HepG2 (cell line): ENCODE measurements at regions not wholly inside any gene's neighbourhood (a gene's known extent, or its start where the extent isn't known, plus 50 kb on each side); places are given as distances from the start of the nearest gene placed in this dataset.

Source experiments
- ATAC-seq: fragments of 200-7000 bp; cut with Tn5 transposase; 3 replicates; pipeline ENCODE4 v1.9.1; 2020; ENCODE audit warnings: mild to moderate bottlenecking, moderate library complexity
- BruUV-seq: library from RNA; stranded (reverse); fragments of 400-500 nt; replicated peaks from 2 replicates; lab custom pipeline; 2021; lab: Mats Ljungman, UMichigan
- CTCF ChIA-PET: fragments of 300-600 bp; formaldehyde crosslinking; extraction: SDS; loops from one replicate; lab custom pipeline; 2021; ENCODE audit warnings: low total read pairs, inconsistent platforms, low intra/inter-chr PET ratio; lab: Yijun Ruan, JAX
- POLR2A ChIA-PET: fragments of 350-600 bp; sonication (Branson Sonifier 250); formaldehyde crosslinking; loops from one replicate; lab custom pipeline; 2020; ENCODE audit warnings: antibody characterized with exemption, inconsistent platforms; lab: Yijun Ruan, JAX
- DNase-seq: peaks from one replicate; pipeline ENCODE4 v3.0.0-alpha.2; 2015; ENCODE audit warnings: low spot score
- FAIRE-seq: peaks from 3 replicates; lab custom pipeline; 2011; peaks lifted over from hg19 to GRCh38; lab: Jason Lieb, UNC
- H2AFZ ChIP-seq: one replicate; pipeline ENCODE4 v1.6.1; 2011; ENCODE audit warnings: low read length, inconsistent platforms
- H3K27ac ChIP-seq: fragments of 300-600 bp; 3 replicates; pipeline ENCODE4 v1.8.0; 2011; ENCODE audit warnings: mixed run types, mild to moderate bottlenecking, mixed read lengths, low read length, inconsistent platforms; ENCODE audit not compliant: insufficient read depth; ENCODE audit errors: extremely low read length
- H3K27me3 ChIP-seq, 2 experiments: fragments of 200-600 bp in 1 of 2; 2 replicates in 1 of 2; 3 replicates in 1 of 2; pipeline versions ENCODE4 v1.6.0 to v1.8.0; 2011; ENCODE audit warnings: low read length in 2 of 2, mild to moderate bottlenecking in 2 of 2, moderate library complexity in 2 of 2, inconsistent platforms in 1 of 2; ENCODE audit not compliant: insufficient read depth in 2 of 2, control insufficient read depth in 1 of 2
- H3K36me3 ChIP-seq, 2 experiments: fragments of 200-600 bp in 1 of 2; replicated peaks in 1 of 2; 2 replicates in 1 of 2; 3 replicates in 1 of 2; pipeline versions ENCODE4 v1.5.1 to v1.8.0; 2011; ENCODE audit warnings: low read length in 2 of 2, inconsistent platforms in 1 of 2; ENCODE audit not compliant: insufficient read depth in 2 of 2, control insufficient read depth in 1 of 2
- H3K4me1 ChIP-seq: 2 replicates; pipeline ENCODE4 v1.5.1; 2012; ENCODE audit warnings: low read length, inconsistent platforms; ENCODE audit not compliant: insufficient read depth
- H3K4me2 ChIP-seq: 2 replicates; pipeline ENCODE4 v1.6.0; 2011; ENCODE audit warnings: low read depth, low read length, inconsistent platforms
- H3K4me3 ChIP-seq, 3 experiments: fragments of 200-600 bp in 1 of 3; sonication (generic), shearing (Covaris generic) in 1 of 3; replicated peaks in 1 of 3; 2 replicates each; pipeline ENCODE4 v1.5.1; 2011 to 2016; ENCODE audit warnings: low read length in 3 of 3, inconsistent platforms in 2 of 3, low read depth in 2 of 3, mild to moderate bottlenecking in 2 of 3, control low read depth in 1 of 3, mixed read lengths in 1 of 3; ENCODE audit not compliant: insufficient read depth in 1 of 3
- H3K79me2 ChIP-seq: one replicate; pipeline ENCODE4 v1.6.1; 2011; ENCODE audit warnings: low read length, inconsistent platforms; ENCODE audit not compliant: insufficient read depth
- H3K9ac ChIP-seq: 2 replicates; pipeline ENCODE4 v1.6.0; 2011; ENCODE audit warnings: mild to moderate bottlenecking, low read depth, low read length, inconsistent platforms; ENCODE audit not compliant: insufficient read depth
- H3K9me3 ChIP-seq: 2 replicates; pipeline ENCODE4 v1.5.1; 2012; ENCODE audit warnings: mild to moderate bottlenecking, low read length
- H4K20me1 ChIP-seq: 2 replicates; pipeline ENCODE4 v1.6.0; 2011; ENCODE audit warnings: inconsistent platforms, mild to moderate bottlenecking, low read length, moderate library complexity; ENCODE audit not compliant: insufficient read depth
- ATF5 ChIP-seq: sonication (generic); formaldehyde crosslinking; IDR thresholded peaks from 2 replicates; pipeline ENCODE4 v1.4.0; 2020; ENCODE audit warnings: mild to moderate bottlenecking, low read depth, missing genetic modification reagents
- FOXC1 ChIP-seq: sonication (generic); formaldehyde crosslinking; IDR thresholded peaks from 2 replicates; pipeline ENCODE4 v1.8.0; 2022; ENCODE audit warnings: mild to moderate bottlenecking, missing genetic modification reagents, borderline replicate concordance
- HMGXB4 ChIP-seq, 2 experiments: sonication (generic) in 1 of 2; formaldehyde crosslinking in 1 of 2; IDR thresholded peaks; 2 replicates each; pipeline versions ENCODE4 v1.4.0 to v1.6.1; 2018 to 2020; ENCODE audit warnings: missing genetic modification reagents in 2 of 2, borderline replicate concordance in 1 of 2, low read depth in 1 of 2, mild to moderate bottlenecking in 1 of 2, missing biosample characterization in 1 of 2
- JARID2 ChIP-seq: sonication (generic); formaldehyde crosslinking; IDR thresholded peaks from 2 replicates; pipeline ENCODE4 v1.8.1; 2023; ENCODE audit warnings: missing genetic modification reagents, inconsistent platforms; ENCODE audit not compliant: insufficient replicate concordance
- MED8 ChIP-seq: sonication (generic); formaldehyde crosslinking; IDR thresholded peaks from 2 replicates; pipeline ENCODE4 v1.8.1; 2023; ENCODE audit warnings: mild to moderate bottlenecking, missing genetic modification reagents; ENCODE audit not compliant: insufficient replicate concordance
- NCOR1 ChIP-seq: fragments of 200-600 bp; sonication (generic); IDR thresholded peaks from 2 replicates; pipeline ENCODE4 v1.7.0; 2017; ENCODE audit warnings: antibody characterized with exemption, low read length, borderline replicate concordance
- SNAPC5 ChIP-seq: sonication (generic); formaldehyde crosslinking; IDR thresholded peaks from 2 replicates; pipeline ENCODE4 v1.8.1; 2023; ENCODE audit warnings: mild to moderate bottlenecking, missing genetic modification reagents, borderline replicate concordance
- STAG1 ChIP-seq: sonication (generic); formaldehyde crosslinking; IDR thresholded peaks from 2 replicates; pipeline ENCODE4 v1.4.0; 2020; ENCODE audit warnings: missing genetic modification reagents
- ZBTB8A ChIP-seq: sonication (generic); formaldehyde crosslinking; IDR thresholded peaks from 2 replicates; pipeline ENCODE4 v1.4.0; 2020; ENCODE audit warnings: mild to moderate bottlenecking, low read depth, missing genetic modification reagents, borderline replicate concordance
- ZNF331 ChIP-seq: sonication (generic); formaldehyde crosslinking; IDR thresholded peaks from 2 replicates; pipeline ENCODE4 v1.4.0; 2020; ENCODE audit warnings: missing genetic modification reagents
- ZNF816 ChIP-seq: sonication (generic); formaldehyde crosslinking; IDR thresholded peaks from 2 replicates; pipeline ENCODE4 v1.8.0; 2022; ENCODE audit warnings: missing genetic modification reagents, mild to moderate bottlenecking, borderline replicate concordance
- ZSCAN21 ChIP-seq: sonication (generic); formaldehyde crosslinking; IDR thresholded peaks from 2 replicates; pipeline ENCODE4 v1.8.0; 2022; ENCODE audit warnings: mild to moderate bottlenecking, missing genetic modification reagents, moderate library complexity, borderline replicate concordance
- WGBS: methylation state at CpG from one replicate; pipeline ENCODE4 v1.1.6; 2017; ENCODE audit warnings: low lambda C conversion rate; 5-methylcytosine and 5-hydroxymethylcytosine counted together
- in situ Hi-C: cut with HindIII; loops from 2 replicates; pipeline ENCODE4 v1.10.0; 2017; ENCODE audit warnings: low pct_unique_long_range_greater_than_20kb; ENCODE audit not compliant: extremely low pct_ligation_motif_present
- intact Hi-C: fragments of 100-400 bp; cut with micrococcal nuclease; formaldehyde crosslinking; loops from one replicate; pipeline ENCODE4 v1.10.0; 2022; ENCODE audit not compliant: unreplicated experiment

GRCh38 chr20:12570371-12570770, 438.4 kb upstream of the SPTLC3 start (continued):
- TF ChIP-seq HMGXB4 (CRISPR knock-in tag; IDR thresholded peaks at IDR 0.05; ENCODE audit: borderline replicate concordance in 1 of 2, low read depth in 1 of 2) (0 out of 4 replicates have a peak, but pooled peaks of 1 of the 2 experiments have one; percentile 30), SNAPC5 (CRISPR knock-in tag) (no peak), FOXC1 (CRISPR knock-in tag) (no peak), MED8 (CRISPR knock-in tag) (no peak), STAG1 (CRISPR knock-in tag) (peak; percentile 67)

GRCh38 chr20:12573442-12573841, 435.3 kb upstream of the SPTLC3 start:
- no peak overlapping the region for H3K27ac ChIP-seq
- BruUV-seq: no TSS peak
- 6% methylated on average over 4 of the region's 4 CpGs for WGBS
- H3K9ac ChIP-seq: no peak overlapping the region
- no peak overlapping the region for H3K4me2 ChIP-seq
- FAIRE-seq: no peak
- H3K79me2 ChIP-seq: no peaks in the 10 kb centered on the region
- no peak overlapping the region for H3K4me3 ChIP-seq
- H3K27me3 ChIP-seq: no peaks in the 10 kb centered on the region
- no peak for DNase-seq
- in situ Hi-C loops (no loop called here), intact Hi-C loops (loop anchor here (5.0 kb wide), 1 partner anchor 234 kb away; no protein-coding TSS in a partner anchor)
- no peak overlapping the region for H2AFZ ChIP-seq
- ChIA-PET CTCF (no interaction called here), POLR2A (no interaction called here)
- TF ChIP-seq ZNF816 (no peak), JARID2 (CRISPR knock-in tag) (no peak), ZBTB8A (CRISPR knock-in tag) (no peak), ATF5 (no peak), ZSCAN21 (CRISPR knock-in tag) (no peak), ZNF331 (CRISPR knock-in tag) (no peak), NCOR1 (no peak)
- no peaks in the 10 kb centered on the region for H3K9me3 ChIP-seq
- no peaks in the 10 kb centered on the region for H3K4me1 ChIP-seq
- ATAC-seq: no peak
- no peaks in the 10 kb centered on the region for H3K36me3 ChIP-seq
- H4K20me1 ChIP-seq: no peaks in the 10 kb centered on the region
